PC-9 (cell line): ENCODE measurements at regions not wholly inside any gene's neighbourhood (a gene's known extent, or its start where the extent isn't known, plus 50 kb on each side); places are given as distances from the start of the nearest gene placed in this dataset.

Source experiments
- EZH2 ChIP-seq: fragments of 200-600 bp; sonication (generic); IDR thresholded peaks from 2 replicates; pipeline ENCODE4 v1.8.0; 2017; ENCODE audit warnings: antibody characterized with exemption, low read depth
- TF ChIP-seq, protein P1 (sequence below): fragments of 200-600 bp; sonication (generic); conservative IDR thresholded peaks from 2 replicates; pipeline ENCODE4 v1.6.1; 2017; ENCODE audit warnings: mixed run types, antibody characterized with exemption, mild to moderate bottlenecking, moderate library complexity

DNA sequence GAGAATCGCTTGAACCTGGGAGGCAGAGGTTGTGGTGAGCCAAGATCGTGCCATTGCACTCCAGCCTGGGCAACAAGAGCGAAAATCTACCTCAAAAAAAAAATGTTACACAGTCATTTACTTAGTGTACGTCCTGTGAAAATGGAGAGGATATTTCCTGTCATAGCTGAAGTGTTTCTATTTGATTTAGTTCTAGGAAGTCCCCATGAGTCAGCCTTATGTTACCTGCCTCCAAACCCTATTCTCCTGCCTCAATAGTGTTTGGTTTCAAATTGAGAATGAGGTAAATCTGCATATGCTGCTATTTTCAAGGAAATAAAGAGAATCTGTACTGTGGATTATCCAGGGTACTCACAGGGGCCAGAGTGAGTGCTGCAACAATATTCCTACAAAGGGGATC, 1284.5 kb upstream of the AUTS2 start:
- TF ChIP-seq, protein P1, sequence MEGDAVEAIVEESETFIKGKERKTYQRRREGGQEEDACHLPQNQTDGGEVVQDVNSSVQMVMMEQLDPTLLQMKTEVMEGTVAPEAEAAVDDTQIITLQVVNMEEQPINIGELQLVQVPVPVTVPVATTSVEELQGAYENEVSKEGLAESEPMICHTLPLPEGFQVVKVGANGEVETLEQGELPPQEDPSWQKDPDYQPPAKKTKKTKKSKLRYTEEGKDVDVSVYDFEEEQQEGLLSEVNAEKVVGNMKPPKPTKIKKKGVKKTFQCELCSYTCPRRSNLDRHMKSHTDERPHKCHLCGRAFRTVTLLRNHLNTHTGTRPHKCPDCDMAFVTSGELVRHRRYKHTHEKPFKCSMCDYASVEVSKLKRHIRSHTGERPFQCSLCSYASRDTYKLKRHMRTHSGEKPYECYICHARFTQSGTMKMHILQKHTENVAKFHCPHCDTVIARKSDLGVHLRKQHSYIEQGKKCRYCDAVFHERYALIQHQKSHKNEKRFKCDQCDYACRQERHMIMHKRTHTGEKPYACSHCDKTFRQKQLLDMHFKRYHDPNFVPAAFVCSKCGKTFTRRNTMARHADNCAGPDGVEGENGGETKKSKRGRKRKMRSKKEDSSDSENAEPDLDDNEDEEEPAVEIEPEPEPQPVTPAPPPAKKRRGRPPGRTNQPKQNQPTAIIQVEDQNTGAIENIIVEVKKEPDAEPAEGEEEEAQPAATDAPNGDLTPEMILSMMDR: no peak
- no peak for TF ChIP-seq EZH2
